HCT116 (cell line): ENCODE measurements at regions not wholly inside any gene's neighbourhood (a gene's known extent, or its start where the extent isn't known, plus 50 kb on each side); places are given as distances from the start of the nearest gene placed in this dataset.

Source experiments
- ATAC-seq: fragments of 200-7000 bp; cut with Tn5 transposase; 2 replicates; pipeline ENCODE4 v1.9.1; 2020; ENCODE audit warnings: mild to moderate bottlenecking, moderate library complexity
- BruUV-seq: library from RNA; stranded (reverse); fragments of 400-500 nt; replicated peaks from 2 replicates; lab custom pipeline; 2021; lab: Mats Ljungman, UMichigan
- CTCF ChIA-PET: fragments of 300-600 bp; sonication (Branson Sonifier 250); formaldehyde crosslinking; loops from one replicate; lab custom pipeline; 2021; ENCODE audit warnings: antibody characterized with exemption; lab: Charles Lee
- POLR2A ChIA-PET: fragments of 300-600, 350-600 bp; sonication (Branson Sonifier 250); formaldehyde crosslinking; loops from one replicate; lab custom pipeline; 2021; ENCODE audit warnings: antibody characterized with exemption; lab: Charles Lee
- RAD21 ChIA-PET, 2 experiments: fragments of 300-600 bp; sonication (Branson Sonifier 250); formaldehyde crosslinking; loops; one replicate each; lab custom pipeline; 2023; ENCODE audit warnings: low total read pairs in 2 of 2; ENCODE audit not compliant: uncharacterized antibody in 2 of 2, unreplicated experiment in 2 of 2, low non-redundant PET in 1 of 2; lab: Charles Lee
- DNase-seq: peaks from one replicate; pipeline ENCODE4 v3.0.0-alpha.2; 2010; ENCODE audit warnings: low read depth, low spot score
- H2AFZ ChIP-seq: fragments of 200-600 bp; shearing (Covaris generic), sonication (generic); 2 replicates; pipeline ENCODE4 v1.6.1; 2017; ENCODE audit warnings: low read depth, mixed run types, mixed read lengths, antibody characterized with exemption, low read length; ENCODE audit not compliant: poor library complexity, severe bottlenecking
- H3K27ac ChIP-seq: 2 replicates; pipeline ENCODE4 v1.5.1; 2012; ENCODE audit warnings: low read depth, low read length
- H3K27me3 ChIP-seq: fragments of 200-600 bp; sonication (generic); 2 replicates; pipeline ENCODE4 v1.6.1; 2016; ENCODE audit warnings: mixed run types, low read length, mixed read lengths; ENCODE audit not compliant: insufficient read depth
- H3K36me3 ChIP-seq, 2 experiments: fragments of 200-500 bp in 1 of 2; fragments of 200-600 bp in 1 of 2; sonication (Bioruptor generic) in 1 of 2; sonication (generic) in 1 of 2; 2 replicates each; pipeline versions ENCODE4 v1.5.1 to v1.6.1; 2014 to 2016; ENCODE audit warnings: low read length in 2 of 2, inconsistent platforms in 1 of 2, mixed read lengths in 1 of 2, mixed run types in 1 of 2; ENCODE audit not compliant: insufficient read depth in 2 of 2, control insufficient read depth in 1 of 2
- H3K4me1 ChIP-seq, 2 experiments: fragments of 200-600 bp in 1 of 2; sonication (generic) in 1 of 2; 2 replicates each; pipeline versions ENCODE4 v1.5.1 to v1.6.1; 2012 to 2017; ENCODE audit warnings: low read length in 2 of 2, inconsistent platforms in 1 of 2, mild to moderate bottlenecking in 1 of 2, mixed read lengths in 1 of 2, mixed run types in 1 of 2, moderate library complexity in 1 of 2; ENCODE audit not compliant: insufficient read depth in 2 of 2, control insufficient read depth in 1 of 2
- H3K4me2 ChIP-seq: fragments of 200-600 bp; sonication (generic); 2 replicates; pipeline ENCODE4 v1.6.1; 2017; ENCODE audit warnings: mixed run types, low read length, mixed read lengths
- H3K4me3 ChIP-seq, 2 experiments: fragments of 200-600 bp in 1 of 2; sonication (generic) in 1 of 2; replicated peaks in 1 of 2; 2 replicates each; pipeline ENCODE4 v1.5.1; 2011 to 2016; ENCODE audit warnings: low read length in 2 of 2, control low read depth in 1 of 2, low read depth in 1 of 2, mild to moderate bottlenecking in 1 of 2, mixed read lengths in 1 of 2, mixed run types in 1 of 2
- H3K79me2 ChIP-seq: fragments of 200-600 bp; sonication (generic); 2 replicates; pipeline ENCODE4 v1.6.1; 2017; ENCODE audit warnings: mild to moderate bottlenecking, mixed run types, low read length, moderate library complexity, mixed read lengths; ENCODE audit not compliant: insufficient read depth
- H3K9ac ChIP-seq: fragments of 200-600 bp; sonication (generic); 2 replicates; pipeline ENCODE4 v1.6.1; 2016; ENCODE audit warnings: low read length, mixed read lengths
- H3K9me2 ChIP-seq: fragments of 200-600 bp; sonication (generic), shearing (Covaris generic); 2 replicates; pipeline ENCODE4 v1.6.1; 2017; ENCODE audit warnings: mixed run types, mild to moderate bottlenecking, moderate library complexity; ENCODE audit not compliant: insufficient read depth
- H3K9me3 ChIP-seq, 2 experiments: fragments of 200-500 bp in 1 of 2; fragments of 200-600 bp in 1 of 2; sonication (Bioruptor generic) in 1 of 2; sonication (generic) in 1 of 2; 2 replicates each; pipeline ENCODE4 v1.6.1; 2014 to 2017; ENCODE audit warnings: low read length in 2 of 2, mixed read lengths in 2 of 2, inconsistent platforms in 1 of 2, low read depth in 1 of 2, mild to moderate bottlenecking in 1 of 2, mixed run types in 1 of 2, moderate library complexity in 1 of 2; ENCODE audit not compliant: control insufficient read depth in 1 of 2, insufficient read depth in 1 of 2
- H4K20me1 ChIP-seq: fragments of 200-600 bp; sonication (generic), shearing (Covaris generic); 2 replicates; pipeline ENCODE4 v1.6.1; 2017; ENCODE audit warnings: mixed run types, mild to moderate bottlenecking, moderate library complexity; ENCODE audit not compliant: insufficient read depth
- ATF3 ChIP-seq: IDR thresholded peaks from 2 replicates; pipeline ENCODE4 v1.6.1; 2012
- CEBPB ChIP-seq: IDR thresholded peaks from 2 replicates; pipeline ENCODE4 v1.6.1; 2012; ENCODE audit warnings: low read depth
- ELF1 ChIP-seq: IDR thresholded peaks from 2 replicates; pipeline ENCODE4 v1.6.1; 2012; ENCODE audit warnings: low read depth, borderline replicate concordance
- EZH2 ChIP-seq: fragments of 200-600 bp; sonication (generic); IDR thresholded peaks from 2 replicates; pipeline ENCODE4 v1.6.1; 2017; ENCODE audit warnings: antibody characterized with exemption, mixed run types
- EZH2phosphoT487 ChIP-seq: fragments of 200-600 bp; IDR thresholded peaks from 2 replicates; pipeline ENCODE4 v1.6.1; 2018; ENCODE audit warnings: antibody characterized with exemption, borderline replicate concordance
- FOSL1 ChIP-seq: IDR thresholded peaks from 2 replicates; pipeline ENCODE4 v1.6.1; 2012; ENCODE audit warnings: low read depth
- POLR2AphosphoS5 ChIP-seq: IDR thresholded peaks from 2 replicates; pipeline ENCODE4 v1.6.1; 2011; ENCODE audit warnings: mild to moderate bottlenecking, low read depth, low read length, moderate library complexity
- RAD21 ChIP-seq: IDR thresholded peaks from 2 replicates; pipeline ENCODE4 v1.6.1; 2012; ENCODE audit warnings: low read depth, mild to moderate bottlenecking
- REST ChIP-seq: IDR thresholded peaks from 2 replicates; pipeline ENCODE4 v1.6.1; 2012; ENCODE audit warnings: low read depth
- SIN3A ChIP-seq: IDR thresholded peaks from 2 replicates; pipeline ENCODE4 v1.6.1; 2012; ENCODE audit warnings: low read depth
- SRF ChIP-seq: IDR thresholded peaks from 2 replicates; pipeline ENCODE4 v1.6.1; 2012; ENCODE audit warnings: low read depth
- intact Hi-C: fragments of 100-400 bp; cut with micrococcal nuclease; formaldehyde crosslinking; loops from 2 replicates; pipeline ENCODE4 v1.10.0; 2022

- Histone ChIP-seq H3K27me3 (peaks cover 7% of the 10 kb centered on the region; the same call in 1 of the 2 replicates), H3K79me2 (no peaks in the 10 kb centered on the region), H3K27ac (no peak overlapping the region), H3K4me2 (no peak overlapping the region), H3K4me1 (no peaks in the 10 kb centered on the region), H3K9me2 (no peaks in the 10 kb centered on the region), H3K9ac (no peak overlapping the region), H3K4me3 (no peak overlapping the region), H2AFZ (no peak overlapping the region), H4K20me1 (no peaks in the 10 kb centered on the region), H3K36me3 (no peaks in the 10 kb centered on the region), H3K9me3 (no peaks in the 10 kb centered on the region)
- DNase-seq (no peak), ATAC-seq (no peak)
- BruUV-seq, result no TSS peak
- POLR2A ChIA-PET, result no interaction called here
- no peak for TF ChIP-seq ELF1
- RAD21 ChIA-PET, result no interaction called here
- intact Hi-C loops, result no loop called here
- CTCF ChIA-PET, result no interaction called here
These were observed 382.4 kb downstream of the SHQ1 start for GRCh38 chr3:72465853-72466252.

DNA sequence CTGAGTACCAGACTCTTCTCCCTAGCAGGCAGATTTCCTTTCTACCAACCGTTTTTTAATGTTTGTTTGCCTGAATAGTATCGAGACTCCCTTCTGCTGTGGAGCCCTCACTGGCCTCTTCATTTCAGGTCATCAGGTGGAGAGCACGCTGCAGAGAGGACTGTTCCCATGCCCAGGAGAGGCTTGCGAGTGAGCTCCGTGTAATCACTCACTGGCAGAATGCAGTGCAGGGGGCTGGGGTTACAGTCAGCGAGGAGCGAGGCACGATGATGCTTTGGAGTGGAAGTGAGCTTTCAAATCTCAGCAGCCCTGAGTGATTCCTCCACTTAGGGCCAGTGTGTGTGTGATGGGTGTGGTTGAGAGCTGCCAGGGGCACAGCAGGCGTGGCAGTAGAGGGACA is 385.2 kb downstream of the SHQ1 start:
- RAD21 ChIA-PET, result no interaction called here
- peaks cover 11 to 14% of the 10 kb centered on the region in 2 experiments for H3K4me1 ChIP-seq
- POLR2A ChIA-PET, result no interaction called here
- H3K9me3 ChIP-seq, result no peaks in the 10 kb centered on the region
- TF ChIP-seq EZH2, result no peak
- no peak for TF ChIP-seq POLR2AphosphoS5
- TF ChIP-seq FOSL1, result no peak
- TF ChIP-seq REST, result no peak
- TF ChIP-seq SIN3A, result no peak
- TF ChIP-seq ATF3, result no peak
- TF ChIP-seq EZH2phosphoT487, result no peak
- no peak for TF ChIP-seq SRF
- no peak for TF ChIP-seq CEBPB
- TF ChIP-seq RAD21, result no peak
- no peak overlapping the region for H3K9ac ChIP-seq
- DNase-seq, result no peak
- H3K4me3 ChIP-seq, result no peak overlapping the region
- H3K79me2 ChIP-seq, result no peaks in the 10 kb centered on the region
- no peaks in the 10 kb centered on the region for H4K20me1 ChIP-seq
- H3K36me3 ChIP-seq, result no peaks in the 10 kb centered on the region
- H3K27me3 ChIP-seq, result peaks cover 7% of the 10 kb centered on the region; the same call in 1 of the 2 replicates
- H3K27ac ChIP-seq, result no peak overlapping the region
- no peak for ATAC-seq
- no peak overlapping the region for H3K4me2 ChIP-seq
- BruUV-seq, result no TSS peak
- intact Hi-C loops, result no loop called here
- CTCF ChIA-PET, result no interaction called here
- no peaks in the 10 kb centered on the region for H3K9me2 ChIP-seq
- H2AFZ ChIP-seq, result no peak overlapping the region
